Stimulated activated CD8-positive, alpha-beta memory T cell treated with anti-CD3 and anti-CD28 coated beads, Interleukin-7, amount 100 ng/mL, for 1 hour (primary cell): ENCODE measurements at regions not wholly inside any gene's neighbourhood (a gene's known extent, or its start where the extent isn't known, plus 50 kb on each side); places are given as distances from the start of the nearest gene placed in this dataset.

ENCODE experiments used
- DNase-seq, 2 donors: peaks; one replicate each; pipeline ENCODE4 v3.0.0-alpha.2; 2020; ENCODE audit warnings: low read depth in 2 of 2

DNA sequence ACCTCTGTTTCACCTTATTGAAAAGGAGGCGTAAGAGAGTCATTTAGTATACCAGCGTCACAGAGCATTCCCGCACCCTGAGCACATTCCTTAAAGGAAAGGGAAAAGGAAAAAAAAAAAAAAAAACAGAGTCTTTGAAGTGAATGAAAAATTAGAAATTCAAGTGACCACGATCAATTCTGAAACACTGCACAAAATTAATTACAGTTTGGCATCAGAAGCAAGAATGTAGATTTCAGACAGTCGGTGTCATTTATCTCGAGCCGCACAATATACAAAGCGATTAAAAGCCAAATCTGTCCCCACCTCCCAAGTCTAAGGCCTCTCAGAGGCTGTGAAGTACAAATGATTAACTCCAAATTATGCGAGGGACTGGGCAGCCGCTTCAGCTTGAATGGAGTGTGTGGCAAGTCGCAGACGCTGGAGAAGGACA lies 173.7 kb upstream of the ZNF507 start:
- DNase-seq: no peak

DNA sequence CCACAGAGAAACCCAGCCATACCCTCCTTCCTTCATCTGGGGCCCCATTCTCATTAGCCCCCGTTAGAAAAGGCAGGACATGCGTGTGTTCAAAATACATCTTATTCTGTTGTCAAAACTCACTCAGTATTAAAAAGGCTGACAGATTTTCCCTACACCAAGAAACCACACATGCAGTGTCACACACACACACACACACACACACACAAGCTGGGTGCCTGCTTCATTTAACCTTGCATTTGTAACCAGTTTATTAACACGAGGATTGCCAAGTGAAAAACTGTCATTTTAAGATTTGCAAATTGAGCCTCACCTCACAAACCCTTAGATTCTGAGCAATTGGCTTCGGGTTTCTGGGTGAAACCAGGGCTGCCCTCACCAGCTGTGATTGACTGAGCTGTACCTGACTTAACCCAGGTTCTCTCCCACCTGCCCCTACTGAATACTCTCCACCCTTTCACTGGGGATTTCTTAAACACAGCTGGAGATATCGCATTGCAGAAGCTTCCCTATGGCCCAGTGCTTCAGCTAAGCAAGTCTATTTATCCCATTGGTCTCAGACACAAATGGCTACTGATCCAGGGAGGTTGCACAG lies 172.7 kb upstream of the ZNF507 start:
- DNase-seq: no peak

- no peak for DNase-seq
Observed at GRCh38 chr19:32173836-32174235, 171.6 kb upstream of the ZNF507 start.

DNA sequence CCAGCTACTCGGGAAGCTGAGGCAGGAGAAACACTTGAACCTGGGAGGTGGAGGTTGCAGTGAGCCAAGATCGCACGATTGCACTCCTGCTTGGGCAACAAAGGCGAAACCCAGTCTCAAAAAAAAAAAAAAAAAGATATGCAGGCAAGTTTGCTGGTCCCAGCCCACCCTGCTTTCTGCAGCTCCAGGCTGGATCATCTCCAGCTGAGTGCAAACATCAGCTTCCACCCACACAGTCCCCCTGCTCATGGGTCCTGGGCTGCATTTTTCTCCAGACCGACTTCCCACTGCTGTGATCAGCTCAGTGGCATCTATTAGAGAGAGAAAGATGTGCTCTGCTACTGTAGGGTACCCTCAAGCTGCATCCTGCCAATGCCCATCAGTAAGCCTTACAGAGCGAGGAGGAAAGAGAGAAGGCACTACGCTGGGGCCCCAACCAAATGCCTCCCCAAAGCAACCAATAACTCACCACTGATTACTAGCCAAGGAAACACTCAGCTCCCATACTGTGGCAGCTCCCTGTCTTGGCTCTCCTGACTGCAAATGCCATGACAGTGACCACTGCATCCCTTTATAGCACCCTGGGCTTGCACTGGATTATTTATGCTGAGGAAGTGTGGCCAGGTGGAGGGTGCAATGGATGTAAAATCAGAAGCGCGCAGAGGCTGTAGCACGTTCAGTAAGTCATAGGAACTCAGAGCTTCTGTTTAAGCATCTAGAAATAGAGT lies 170.9 kb upstream of the ZNF507 start:
- no peak for DNase-seq

DNA sequence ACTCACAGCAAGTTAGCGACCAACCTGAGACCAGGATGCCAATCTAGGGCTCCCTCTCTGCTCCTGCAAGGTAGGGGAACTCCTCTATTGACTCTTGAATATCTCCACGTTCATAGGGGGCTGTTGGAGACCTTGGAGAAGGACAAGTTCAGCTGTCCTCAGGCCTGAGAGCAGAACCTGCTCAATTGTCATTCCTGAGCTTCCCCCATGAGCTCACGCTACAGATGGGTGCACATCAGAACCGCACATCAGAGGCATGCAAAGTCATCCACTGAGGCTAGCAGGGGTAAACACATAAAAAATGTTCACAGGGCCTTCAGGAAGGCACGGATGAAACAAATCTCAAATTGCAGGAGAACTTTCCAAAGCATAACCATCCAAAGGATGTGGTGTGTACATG lies 168.8 kb upstream of the ZNF507 start:
- DNase-seq: no peak

GRCh38 chr19:32177686-32178085 lies 167.7 kb upstream of the ZNF507 start:
- no peak for DNase-seq

GRCh38 chr19:32178401-32178800 lies 167.0 kb upstream of the ZNF507 start:
- no peak for DNase-seq

DNA sequence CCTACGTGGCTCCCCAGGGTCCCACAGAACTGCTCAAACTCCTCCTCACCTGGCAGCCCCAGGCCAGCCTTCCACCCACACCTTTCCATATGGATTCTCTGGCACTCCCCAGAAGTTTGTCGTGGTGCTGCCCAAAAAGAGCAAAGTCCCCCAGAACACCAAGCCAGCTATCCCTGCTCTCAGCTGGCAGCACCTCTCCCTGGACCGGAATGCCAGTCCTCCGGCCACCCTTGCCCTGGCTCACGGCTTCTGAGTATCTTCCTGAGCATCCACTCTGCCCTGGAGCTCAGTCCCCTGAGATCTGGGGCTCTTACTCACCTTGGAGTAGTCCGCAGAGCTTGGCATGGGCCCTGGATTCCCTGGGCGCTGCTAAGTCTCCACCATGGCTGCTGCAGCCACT lies 166.5 kb upstream of the ZNF507 start:
- no peak for DNase-seq

DNA sequence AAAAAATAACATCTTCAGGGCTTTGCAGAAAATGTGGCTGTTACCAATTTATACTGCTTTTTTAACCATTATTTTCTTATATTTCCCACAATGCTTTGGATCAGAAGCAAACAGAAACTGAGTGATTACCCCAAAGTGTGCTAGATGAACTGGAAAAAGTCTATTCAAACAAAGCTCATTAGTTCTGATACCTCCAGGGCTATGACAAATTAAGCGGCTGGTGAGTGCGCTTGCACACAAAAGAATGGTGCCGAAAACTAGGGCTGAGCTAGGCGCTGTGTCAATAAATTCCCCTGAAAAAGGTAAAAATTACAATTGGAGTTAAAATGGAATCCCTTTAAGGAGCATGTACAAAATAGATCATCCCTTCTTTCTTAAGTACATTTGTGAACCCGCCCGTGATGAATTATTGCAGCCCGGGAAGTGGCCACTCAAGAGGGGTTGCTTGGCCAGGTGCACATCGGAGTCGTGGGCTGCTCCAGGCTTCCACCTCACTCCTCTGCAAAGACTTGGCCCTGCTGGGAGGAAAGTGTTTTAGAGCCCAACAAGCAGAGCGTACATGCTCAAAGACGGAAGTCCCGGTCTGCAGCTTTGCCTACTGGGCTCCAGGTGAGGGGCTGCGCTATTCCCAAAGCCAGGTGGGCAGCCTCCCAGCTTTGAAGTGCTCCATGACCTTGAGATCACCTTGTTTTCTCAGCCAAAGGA lies 164.0 kb upstream of the ZNF507 start:
- no peak for DNase-seq

DNA sequence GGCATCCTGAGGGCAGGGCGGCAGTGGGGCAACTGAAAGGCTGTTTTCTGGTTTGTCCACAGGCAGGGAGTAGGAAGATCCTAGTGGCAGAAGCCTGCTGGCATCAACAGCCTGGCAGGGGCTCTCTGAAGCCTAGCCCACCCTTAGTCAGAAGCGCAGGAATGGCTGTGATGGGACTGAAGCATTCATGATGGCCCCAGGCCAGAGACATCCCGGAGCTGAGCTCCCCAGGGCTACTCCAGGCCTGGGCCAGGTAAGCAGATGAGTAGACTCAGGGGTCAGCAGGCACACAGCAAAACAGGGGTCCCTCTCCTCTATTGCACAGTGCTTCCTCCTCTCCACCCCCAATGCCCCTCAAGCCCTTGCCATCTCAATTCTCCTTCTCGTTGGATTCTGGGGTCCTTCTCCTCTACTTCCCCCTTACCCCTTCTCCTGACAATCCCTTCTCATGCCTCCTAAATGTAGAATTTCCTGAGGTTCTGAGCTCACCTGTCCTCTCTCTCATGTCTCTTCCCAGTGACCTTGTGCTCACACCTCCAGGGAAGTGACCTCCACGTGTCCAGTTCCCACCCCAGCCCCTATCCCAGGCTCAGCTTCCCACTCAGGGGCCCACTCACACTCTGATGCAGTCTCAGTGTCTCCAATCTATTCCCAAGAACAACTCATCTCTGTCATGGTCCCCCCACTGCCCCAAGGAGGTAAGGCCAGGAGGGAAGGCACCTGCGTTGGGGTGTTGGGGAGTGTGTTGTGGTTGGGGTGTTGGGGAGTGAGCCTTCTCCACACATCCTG lies 158.7 kb upstream of the ZNF507 start:
- no peak for DNase-seq

GRCh38 chr19:32188921-32189320 lies 156.5 kb upstream of the ZNF507 start:
- no peak for DNase-seq

DNA sequence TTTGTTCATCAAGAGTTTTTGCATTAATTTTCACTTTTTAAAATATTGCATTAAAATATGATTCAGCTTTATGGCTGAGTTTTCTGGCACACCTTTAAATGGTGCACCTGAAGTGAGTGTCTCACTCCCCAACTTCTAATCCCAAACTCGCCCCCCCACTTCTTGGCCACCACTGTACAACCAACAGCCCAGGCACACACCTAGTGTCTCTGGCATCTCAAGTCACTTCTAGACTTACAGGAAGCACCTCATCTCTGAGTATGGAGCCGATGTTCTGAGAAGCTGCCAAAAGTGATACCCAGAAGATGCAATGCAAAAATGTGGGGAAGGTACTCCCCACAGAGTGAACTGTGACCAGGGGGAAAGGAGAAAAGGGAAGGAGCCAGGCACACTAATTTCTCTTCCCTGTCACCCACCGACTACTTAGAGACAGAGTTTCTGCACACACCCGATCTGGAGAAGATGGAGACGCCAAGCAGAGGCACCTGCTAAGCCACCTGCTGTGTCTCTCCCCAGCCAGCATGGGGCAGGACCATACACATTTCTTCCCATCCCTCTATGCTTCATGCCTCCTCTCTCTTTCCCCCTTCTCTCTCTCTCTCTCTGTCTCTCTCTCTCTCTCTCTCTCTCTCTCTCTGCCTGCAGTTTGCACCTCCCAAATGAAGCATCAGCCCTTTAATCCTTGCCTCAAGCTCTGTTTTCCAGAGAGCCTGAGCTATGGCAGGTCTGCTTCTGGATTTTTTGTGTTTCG lies 155.3 kb upstream of the ZNF507 start:
- DNase-seq: no peak

DNA sequence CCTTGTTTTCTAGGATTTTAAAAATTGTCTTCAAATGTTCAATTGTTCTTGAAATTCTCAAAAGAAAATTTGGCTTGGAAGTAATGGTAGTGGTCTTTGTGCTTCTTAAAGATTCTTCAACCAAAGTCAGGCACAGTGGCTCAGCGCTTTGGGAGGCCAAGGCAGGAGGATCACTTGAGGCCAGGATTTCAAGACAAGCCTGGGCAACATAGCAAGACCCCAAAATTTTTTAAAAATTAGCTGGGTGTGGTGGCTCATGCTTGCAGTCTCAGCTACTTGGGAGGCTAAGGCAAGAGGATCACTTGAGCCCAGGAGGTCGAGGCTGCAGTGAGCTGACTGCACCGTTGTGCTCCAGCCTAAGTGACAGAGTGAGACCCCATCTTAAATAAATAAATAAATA lies 153.5 kb upstream of the ZNF507 start:
- DNase-seq: no peak

- DNase-seq: no peak
Observed at GRCh38 chr19:32195706-32196610, 149.5 kb upstream of the ZNF507 start.

DNA sequence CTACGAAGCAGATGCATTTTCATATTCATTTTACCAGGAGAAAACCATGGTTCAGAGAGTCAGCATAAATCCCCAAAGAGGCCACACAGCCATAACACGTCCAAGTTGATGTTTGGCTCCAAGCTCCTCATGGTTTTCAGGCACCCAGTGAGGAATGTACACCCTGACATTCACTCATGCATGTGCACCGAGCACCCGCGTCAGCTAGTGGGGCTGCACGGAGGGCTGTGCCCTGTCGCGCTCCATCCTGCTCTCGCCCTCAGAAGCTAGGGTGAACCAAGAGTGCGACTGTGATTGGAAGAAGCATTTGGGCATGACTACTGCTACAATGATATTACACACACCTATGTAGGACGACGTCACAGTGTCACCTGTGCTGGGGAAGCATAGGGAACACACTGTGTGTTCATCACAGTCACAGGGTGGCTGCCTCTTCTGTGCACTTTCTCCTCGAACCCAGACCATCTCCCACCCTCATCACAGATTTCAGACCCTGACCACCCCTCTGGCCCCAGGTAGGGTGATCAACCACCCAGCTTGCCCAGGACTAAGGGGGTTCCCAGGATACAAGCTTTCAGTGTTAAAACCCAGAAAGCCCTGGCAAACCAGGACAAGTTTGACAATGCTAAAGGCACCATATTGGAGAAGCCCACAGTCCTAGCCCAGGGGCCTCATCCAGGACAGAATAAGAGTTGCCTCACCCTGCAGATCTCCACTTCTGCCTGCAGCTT lies 148.6 kb upstream of the ZNF507 start:
- no peak for DNase-seq

DNA sequence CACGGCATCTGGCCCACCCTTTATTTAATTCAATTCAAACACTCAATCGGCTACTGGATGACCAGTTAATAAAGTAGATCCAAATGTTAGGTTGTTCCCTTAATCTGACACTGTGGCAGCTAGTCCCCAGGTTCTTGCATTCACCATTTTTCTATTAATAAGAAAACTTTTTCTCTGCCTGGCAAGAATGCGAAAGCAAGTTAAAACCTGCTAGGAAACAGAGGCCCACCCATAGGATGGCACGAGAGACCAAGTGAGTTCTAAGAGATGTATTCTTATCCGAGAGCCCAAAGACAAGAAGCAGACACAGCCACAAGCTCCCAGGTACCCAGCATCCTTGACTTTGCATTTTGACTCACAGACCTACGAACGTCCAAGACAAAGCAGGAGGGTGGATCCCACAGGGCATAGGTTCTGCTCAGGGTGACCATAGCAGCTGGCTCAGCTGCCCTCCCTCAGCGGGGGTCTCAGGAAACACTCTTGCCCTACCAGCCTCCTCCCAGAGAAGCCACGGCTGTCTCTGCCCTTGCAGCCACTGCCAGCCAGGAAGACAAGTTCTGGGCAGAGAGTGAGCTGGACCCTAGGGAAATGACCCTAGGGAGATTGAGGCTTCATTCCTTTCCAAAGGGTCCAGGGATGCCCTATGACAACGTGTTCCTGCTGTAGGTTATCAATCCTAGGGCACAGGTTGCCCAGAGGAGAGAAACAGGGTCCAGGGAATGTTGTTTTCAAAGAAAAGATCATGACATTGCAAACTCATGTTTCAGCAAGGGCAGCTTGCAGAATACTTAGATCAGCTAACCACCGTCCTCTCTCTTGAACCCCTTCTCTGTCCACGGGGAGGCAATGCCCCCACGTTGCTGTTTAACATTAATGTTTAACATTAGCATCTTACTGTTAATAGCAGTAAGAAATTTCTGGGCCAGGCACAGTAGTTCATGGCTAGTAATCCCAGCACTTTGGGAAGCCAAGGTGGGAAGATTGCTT lies 147.2 kb upstream of the ZNF507 start:
- DNase-seq: no peak

DNA sequence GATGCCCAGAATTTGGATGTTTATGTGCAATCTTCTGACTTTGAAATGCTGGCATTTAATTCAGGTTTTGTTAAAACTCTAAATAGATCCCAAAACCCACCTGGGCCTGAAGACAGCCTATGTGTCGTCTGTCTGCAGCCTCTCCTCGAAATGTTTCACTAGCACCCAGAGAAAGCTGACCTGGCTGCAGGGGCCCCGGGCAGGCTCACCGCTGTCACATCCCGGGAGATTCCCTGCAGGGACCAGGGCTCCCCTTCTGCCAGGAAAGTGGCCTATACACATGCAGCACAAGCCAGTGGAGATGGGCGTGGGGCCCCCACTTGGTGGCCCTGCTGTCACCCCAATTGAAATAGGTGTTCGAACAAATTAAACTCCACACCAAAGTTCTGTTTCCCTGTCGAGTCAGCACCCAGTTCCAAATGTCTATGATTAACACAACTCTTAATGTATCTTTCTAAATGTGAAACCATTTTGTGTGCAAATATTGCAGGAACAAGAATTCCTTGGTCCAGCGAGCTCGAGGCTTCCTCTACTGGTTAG lies 145.8 kb upstream of the ZNF507 start:
- DNase-seq: no peak

DNA sequence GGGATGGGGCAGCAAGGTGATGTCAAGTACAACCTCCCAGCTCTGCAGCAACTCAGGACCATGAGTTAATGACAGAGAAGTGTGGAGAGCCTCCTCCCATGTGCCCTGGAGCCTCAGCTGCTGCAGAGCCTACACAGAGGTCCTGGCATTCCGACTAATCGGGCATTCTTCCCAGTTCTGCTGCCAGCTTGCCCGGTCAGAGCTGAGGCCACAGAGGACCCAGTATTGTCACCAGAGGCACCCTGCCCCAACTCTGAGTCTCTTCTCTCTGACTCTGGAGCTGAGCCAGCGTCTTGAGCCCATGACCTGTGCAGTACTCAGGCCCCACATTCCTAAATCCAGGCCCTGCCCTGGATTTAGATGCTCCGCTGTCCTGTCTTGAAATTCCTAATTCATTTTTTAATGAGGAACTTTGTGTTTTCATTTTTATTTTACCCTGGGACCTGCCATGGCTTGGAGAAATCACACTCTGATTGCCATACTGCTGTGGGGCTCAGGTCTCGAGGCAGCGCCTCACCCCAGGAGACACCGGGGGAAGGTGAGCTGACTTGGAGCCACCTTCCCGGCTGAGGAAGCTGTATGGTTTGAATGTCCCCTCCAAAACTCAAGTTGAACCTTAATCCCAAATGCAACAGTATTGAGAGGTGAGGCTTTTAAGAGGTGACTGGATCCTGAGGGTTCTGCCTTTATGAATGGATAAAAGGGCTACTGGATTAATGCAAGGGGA lies 144.9 kb upstream of the ZNF507 start:
- DNase-seq: no peak
